ENCODE measurements at regions not wholly inside any gene's neighbourhood (a gene's known extent, or its start where the extent isn't known, plus 50 kb on each side); places are given as distances from the start of the nearest gene placed in this dataset.
"Not testable (repeated sequence)": the region's sequence is repeated elsewhere in the genome, so short reads cannot be mapped to it uniquely, and the experiment has no call there.

GRCh38 chr3:106296062-106296461, 427.2 kb upstream of the CBLB start:
- Histone ChIP-seq H3K9me3 (ENCODE audit: control insufficient read depth, low read length) (no peaks in the 10 kb centered on the region), H3K27me3 (ENCODE audit: control insufficient read depth, insufficient read depth, low read length, poor library complexity, severe bottlenecking) (no peaks in the 10 kb centered on the region), H3K36me3 (ENCODE audit: control insufficient read depth, insufficient read depth, low read length) (no peaks in the 10 kb centered on the region), H3K27ac (ENCODE audit: insufficient read depth, low read depth, low read length, poor library complexity, severe bottlenecking) (no peak overlapping the region), H3K4me3 (ENCODE audit: insufficient read depth, low read depth, low read length) (no peak overlapping the region), H3K4me1 (ENCODE audit: control insufficient read depth, insufficient read depth, low read length) (no peaks in the 10 kb centered on the region)
- WGBS, 2 experiments: 88 to 93% methylated on average over 5 of the region's 5 CpGs

DNA sequence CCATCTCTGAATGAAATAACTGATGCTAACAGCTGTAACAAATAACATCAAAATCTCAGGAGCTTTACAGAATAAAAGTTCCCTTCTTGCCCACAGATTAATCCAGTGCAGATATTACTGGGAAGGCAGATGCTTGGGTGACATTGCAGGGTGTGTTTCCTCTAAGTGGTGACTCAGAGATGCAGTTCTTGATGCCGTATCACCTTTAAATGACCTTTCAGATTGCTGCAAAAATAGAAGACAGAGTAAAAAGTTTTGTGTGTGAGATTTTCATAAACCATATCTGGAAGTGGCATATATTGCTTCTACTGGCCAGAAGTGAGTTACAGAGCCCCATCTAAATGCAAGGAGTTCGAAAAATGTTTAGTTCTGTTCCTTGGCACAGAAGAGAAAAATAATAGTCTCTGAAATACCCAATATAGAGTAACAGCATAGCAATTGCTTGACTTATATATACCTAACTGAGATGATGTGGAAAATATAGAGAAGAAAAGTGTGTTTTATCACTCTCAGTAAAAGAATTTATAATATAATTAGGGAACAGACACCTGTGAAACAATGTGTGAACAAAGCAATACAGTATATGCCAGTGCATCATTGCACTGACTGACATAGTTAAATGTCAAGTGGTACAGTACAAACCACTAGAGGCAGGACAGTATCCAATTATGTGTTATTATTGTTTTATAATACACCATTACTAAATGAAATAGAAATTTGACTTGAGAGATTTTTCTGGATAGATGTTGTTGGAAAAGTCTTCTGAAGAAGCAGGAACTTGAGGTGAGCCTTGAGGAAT, 430.7 kb upstream of the CBLB start:
- 94 to 100% methylated on average over 1 to 2 of the region's 2 CpGs for WGBS, 2 experiments
- Histone ChIP-seq H3K27me3 (ENCODE audit: control insufficient read depth, insufficient read depth, low read length, poor library complexity, severe bottlenecking) (no peaks in the 10 kb centered on the region), H3K36me3 (ENCODE audit: control insufficient read depth, insufficient read depth, low read length) (no peaks in the 10 kb centered on the region)

GRCh38 chr3:106302451-106303221, 433.8 kb upstream of the CBLB start:
- H3K4me1 ChIP-seq (ENCODE audit: control insufficient read depth, insufficient read depth, low read length): no peaks in the 10 kb centered on the region
- H3K27me3 ChIP-seq (ENCODE audit: control insufficient read depth, insufficient read depth, low read length, poor library complexity, severe bottlenecking): no peaks in the 10 kb centered on the region
- H3K27ac ChIP-seq (ENCODE audit: insufficient read depth, low read depth, low read length, poor library complexity, severe bottlenecking): no peak overlapping the region
- no peaks in the 10 kb centered on the region for H3K36me3 ChIP-seq (ENCODE audit: control insufficient read depth, insufficient read depth, low read length)
- no peak overlapping the region for H3K4me3 ChIP-seq (ENCODE audit: insufficient read depth, low read depth, low read length)
- no peaks in the 10 kb centered on the region for H3K9me3 ChIP-seq (ENCODE audit: control insufficient read depth, low read length)
- 91 to 93% methylated on average over 5 of the region's 5 CpGs for WGBS, 2 experiments

More for the DNA sequence above, 430.7 kb upstream of the CBLB start:
- Histone ChIP-seq H3K27ac (ENCODE audit: insufficient read depth, low read depth, low read length, poor library complexity, severe bottlenecking) (no peak overlapping the region), H3K9me3 (ENCODE audit: control insufficient read depth, low read length) (no peaks in the 10 kb centered on the region), H3K4me1 (ENCODE audit: control insufficient read depth, insufficient read depth, low read length) (no peaks in the 10 kb centered on the region), H3K4me3 (ENCODE audit: insufficient read depth, low read depth, low read length) (no peak overlapping the region)

GRCh38 chr3:106303766-106304165, 435.0 kb upstream of the CBLB start:
- no peaks in the 10 kb centered on the region for H3K9me3 ChIP-seq (ENCODE audit: control insufficient read depth, low read length)
- no peaks in the 10 kb centered on the region for H3K36me3 ChIP-seq (ENCODE audit: control insufficient read depth, insufficient read depth, low read length)
- H3K4me3 ChIP-seq (ENCODE audit: insufficient read depth, low read depth, low read length): no peak overlapping the region
- H3K27me3 ChIP-seq (ENCODE audit: control insufficient read depth, insufficient read depth, low read length, poor library complexity, severe bottlenecking): no peaks in the 10 kb centered on the region
- H3K4me1 ChIP-seq (ENCODE audit: control insufficient read depth, insufficient read depth, low read length): no peaks in the 10 kb centered on the region
- H3K27ac ChIP-seq (ENCODE audit: insufficient read depth, low read depth, low read length, poor library complexity, severe bottlenecking): no peak overlapping the region

GRCh38 chr3:106305127-106305526, 436.3 kb upstream of the CBLB start:
- WGBS, 2 experiments: 92 to 96% methylated on average over 2 of the region's 2 CpGs
- Histone ChIP-seq H3K27me3 (ENCODE audit: control insufficient read depth, insufficient read depth, low read length, poor library complexity, severe bottlenecking) (no peaks in the 10 kb centered on the region), H3K27ac (ENCODE audit: insufficient read depth, low read depth, low read length, poor library complexity, severe bottlenecking) (no peak overlapping the region), H3K36me3 (ENCODE audit: control insufficient read depth, insufficient read depth, low read length) (no peaks in the 10 kb centered on the region), H3K9me3 (ENCODE audit: control insufficient read depth, low read length) (no peaks in the 10 kb centered on the region), H3K4me3 (ENCODE audit: insufficient read depth, low read depth, low read length) (no peak overlapping the region), H3K4me1 (ENCODE audit: control insufficient read depth, insufficient read depth, low read length) (no peaks in the 10 kb centered on the region)

GRCh38 chr3:106305882-106306435, 437.1 kb upstream of the CBLB start:
- no peak overlapping the region for H3K4me3 ChIP-seq (ENCODE audit: insufficient read depth, low read depth, low read length)
- no peaks in the 10 kb centered on the region for H3K9me3 ChIP-seq (ENCODE audit: control insufficient read depth, low read length)
- no peak overlapping the region for H3K27ac ChIP-seq (ENCODE audit: insufficient read depth, low read depth, low read length, poor library complexity, severe bottlenecking)
- no peaks in the 10 kb centered on the region for H3K27me3 ChIP-seq (ENCODE audit: control insufficient read depth, insufficient read depth, low read length, poor library complexity, severe bottlenecking)
- 83 to 93% methylated on average over 1 of the region's 1 CpG for WGBS, 2 experiments
- H3K4me1 ChIP-seq (ENCODE audit: control insufficient read depth, insufficient read depth, low read length): no peaks in the 10 kb centered on the region
- H3K36me3 ChIP-seq (ENCODE audit: control insufficient read depth, insufficient read depth, low read length): no peaks in the 10 kb centered on the region

GRCh38 chr3:106309274-106309673, 440.5 kb upstream of the CBLB start:
- no peaks in the 10 kb centered on the region for H3K27me3 ChIP-seq (ENCODE audit: control insufficient read depth, insufficient read depth, low read length, poor library complexity, severe bottlenecking)
- WGBS, 2 experiments: 45 to 63% methylated on average over 1 of the region's 1 CpG
- H3K4me1 ChIP-seq (ENCODE audit: control insufficient read depth, insufficient read depth, low read length): no peaks in the 10 kb centered on the region
- no peaks in the 10 kb centered on the region for H3K36me3 ChIP-seq (ENCODE audit: control insufficient read depth, insufficient read depth, low read length)
- H3K27ac ChIP-seq (ENCODE audit: insufficient read depth, low read depth, low read length, poor library complexity, severe bottlenecking): no peak overlapping the region
- H3K9me3 ChIP-seq (ENCODE audit: control insufficient read depth, low read length): no peaks in the 10 kb centered on the region
- no peak overlapping the region for H3K4me3 ChIP-seq (ENCODE audit: insufficient read depth, low read depth, low read length)

- WGBS, 2 experiments: 83 to 94% methylated on average over 4 of the region's 4 CpGs
- not testable (repeated sequence) for H3K36me3 ChIP-seq (ENCODE audit: control insufficient read depth, insufficient read depth, low read length); H3K9me3 ChIP-seq (ENCODE audit: control insufficient read depth, low read length); H3K27ac ChIP-seq (ENCODE audit: insufficient read depth, low read depth, low read length, poor library complexity, severe bottlenecking); H3K27me3 ChIP-seq (ENCODE audit: control insufficient read depth, insufficient read depth, low read length, poor library complexity, severe bottlenecking); H3K4me1 ChIP-seq (ENCODE audit: control insufficient read depth, insufficient read depth, low read length); H3K4me3 ChIP-seq (ENCODE audit: insufficient read depth, low read depth, low read length)
Measured at GRCh38 chr3:106309798-106310197, 441.0 kb upstream of the CBLB start.

DNA sequence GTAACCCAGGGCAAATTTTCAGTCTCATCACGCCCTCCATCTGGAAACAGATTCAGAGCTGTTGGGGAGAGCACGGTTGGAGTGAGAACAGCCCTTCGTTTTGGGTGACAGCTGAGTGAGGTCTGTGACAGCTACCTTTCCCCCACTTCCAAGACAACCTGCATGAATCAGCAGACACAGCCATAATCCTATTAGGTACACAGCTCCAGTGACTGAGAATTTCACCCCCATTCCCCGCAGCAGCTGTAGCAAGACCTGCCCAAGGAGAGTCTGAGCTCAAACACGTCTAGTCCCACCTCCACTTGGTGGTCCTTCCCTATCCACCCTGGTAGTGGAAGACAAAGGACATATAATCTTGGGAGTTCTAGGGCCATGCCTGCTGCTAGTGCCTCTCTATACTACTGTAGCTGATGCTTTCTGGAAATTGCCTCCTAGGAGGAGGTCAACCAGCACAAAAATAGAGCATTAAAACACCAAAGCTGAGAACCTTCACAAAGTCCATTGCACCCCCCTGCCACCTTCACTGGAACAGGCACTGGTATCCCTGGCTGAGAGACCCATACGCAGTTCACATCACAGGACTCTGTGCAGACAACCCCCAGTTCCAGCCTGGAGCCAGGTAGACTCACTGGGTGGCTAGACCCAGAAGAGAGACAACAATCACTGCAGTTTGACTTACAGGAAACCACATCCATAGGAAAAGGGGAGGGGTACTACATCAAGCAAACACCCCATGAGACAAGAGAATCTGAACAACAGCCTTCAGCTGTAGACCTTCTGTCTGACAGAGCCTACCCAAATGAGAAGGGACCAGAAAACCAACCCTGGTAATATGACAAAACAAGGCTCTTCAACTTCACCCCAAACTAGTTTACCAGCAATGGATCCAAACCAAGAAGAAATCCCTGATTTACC, 448.6 kb upstream of the CBLB start:
- H3K27me3 ChIP-seq (ENCODE audit: control insufficient read depth, insufficient read depth, low read length, poor library complexity, severe bottlenecking): no peaks in the 10 kb centered on the region
- H3K9me3 ChIP-seq (ENCODE audit: control insufficient read depth, low read length): no peaks in the 10 kb centered on the region
- H3K4me3 ChIP-seq (ENCODE audit: insufficient read depth, low read depth, low read length): no peak overlapping the region
- H3K4me1 ChIP-seq (ENCODE audit: control insufficient read depth, insufficient read depth, low read length): no peaks in the 10 kb centered on the region
- no peak overlapping the region for H3K27ac ChIP-seq (ENCODE audit: insufficient read depth, low read depth, low read length, poor library complexity, severe bottlenecking)
- WGBS, 2 experiments: 89 to 90% methylated on average over 6 of the region's 6 CpGs
- H3K36me3 ChIP-seq (ENCODE audit: control insufficient read depth, insufficient read depth, low read length): no peaks in the 10 kb centered on the region
